ENCODE measurements at regions not wholly inside any gene's neighbourhood (a gene's known extent, or its start where the extent isn't known, plus 50 kb on each side); places are given as distances from the start of the nearest gene placed in this dataset.

DNA sequence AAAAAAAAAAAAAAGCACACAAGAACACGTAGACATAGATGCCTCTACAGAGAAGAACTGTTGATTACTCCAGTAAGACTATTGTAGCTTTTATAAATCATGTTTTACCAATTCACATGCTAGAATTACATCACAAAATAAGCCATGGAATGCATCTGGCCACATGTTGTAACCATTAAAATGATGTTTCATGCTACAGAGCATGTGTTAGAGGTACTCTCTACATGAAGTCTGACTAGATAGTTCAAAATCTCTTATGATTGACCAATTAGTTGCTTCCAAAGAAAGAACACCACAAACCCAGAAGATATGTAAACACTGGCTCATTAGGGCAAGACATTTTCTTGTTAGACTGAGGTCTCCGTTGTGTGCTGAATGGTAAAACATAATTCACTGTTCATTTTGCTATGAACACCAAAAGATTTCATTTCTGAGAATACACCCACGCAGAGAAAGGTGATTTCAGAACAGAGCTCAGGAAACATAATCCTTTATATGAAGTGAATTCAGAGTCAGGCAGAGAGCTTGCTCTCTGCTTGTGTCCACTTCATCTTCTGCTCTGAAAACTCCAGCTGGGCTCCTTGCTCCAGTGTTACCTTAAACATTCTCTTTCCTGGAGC is 411.4 kb upstream of the SOX9 start:
- Histone ChIP-seq H3K9me3 (ENCODE audit: low read length) (no peaks in the 10 kb centered on the region), H3K36me3 (ENCODE audit: low read depth, low read length) (no peaks in the 10 kb centered on the region), H3F3A (ENCODE audit: low read length, unreplicated experiment) (no peaks in the 10 kb centered on the region), H3K4me3 (ENCODE audit: low read length) (no peak overlapping the region), H2AFZ (ENCODE audit: low read length) (no peak overlapping the region), H4K20me1 (ENCODE audit: low read length) (no peaks in the 10 kb centered on the region), H3K9ac (ENCODE audit: low read length) (no peak overlapping the region), H3K27me3 (ENCODE audit: low read length) (no peaks in the 10 kb centered on the region), H3K27ac (ENCODE audit: low read length) (no peak overlapping the region), H3K9me2 (replicated peaks; ENCODE audit: low read length) (no peaks in the 10 kb centered on the region), H3K4me1 (ENCODE audit: insufficient read depth, low read length) (no peaks in the 10 kb centered on the region), H3K79me2 (ENCODE audit: low read length) (no peaks in the 10 kb centered on the region), H3K4me2 (ENCODE audit: low read length) (no peak overlapping the region)
- DNase-seq, result no peak
- no TSS peak for BruUV-seq (replicated peaks)
- POLR2A ChIA-PET (ENCODE audit: unreplicated experiment), result interaction anchor here (0.6 kb wide), 1 partner anchor 411 kb away, joined by 3 read pairs; no protein-coding TSS in a partner anchor
- no peak for ATAC-seq
- intact Hi-C loops (cut with micrococcal nuclease), result no loop called here
- CTCF ChIA-PET, result interaction anchor here (0.6 kb wide), 1 partner anchor 449 kb away, joined by 3 read pairs; no protein-coding TSS in a partner anchor
- TF ChIP-seq, protein P1, sequence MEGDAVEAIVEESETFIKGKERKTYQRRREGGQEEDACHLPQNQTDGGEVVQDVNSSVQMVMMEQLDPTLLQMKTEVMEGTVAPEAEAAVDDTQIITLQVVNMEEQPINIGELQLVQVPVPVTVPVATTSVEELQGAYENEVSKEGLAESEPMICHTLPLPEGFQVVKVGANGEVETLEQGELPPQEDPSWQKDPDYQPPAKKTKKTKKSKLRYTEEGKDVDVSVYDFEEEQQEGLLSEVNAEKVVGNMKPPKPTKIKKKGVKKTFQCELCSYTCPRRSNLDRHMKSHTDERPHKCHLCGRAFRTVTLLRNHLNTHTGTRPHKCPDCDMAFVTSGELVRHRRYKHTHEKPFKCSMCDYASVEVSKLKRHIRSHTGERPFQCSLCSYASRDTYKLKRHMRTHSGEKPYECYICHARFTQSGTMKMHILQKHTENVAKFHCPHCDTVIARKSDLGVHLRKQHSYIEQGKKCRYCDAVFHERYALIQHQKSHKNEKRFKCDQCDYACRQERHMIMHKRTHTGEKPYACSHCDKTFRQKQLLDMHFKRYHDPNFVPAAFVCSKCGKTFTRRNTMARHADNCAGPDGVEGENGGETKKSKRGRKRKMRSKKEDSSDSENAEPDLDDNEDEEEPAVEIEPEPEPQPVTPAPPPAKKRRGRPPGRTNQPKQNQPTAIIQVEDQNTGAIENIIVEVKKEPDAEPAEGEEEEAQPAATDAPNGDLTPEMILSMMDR (conservative IDR thresholded peaks at IDR 0.05; ENCODE audit: low read depth, low read length), result no peak
- no peak for TF ChIP-seq EZH2phosphoT487 (IDR thresholded peaks at IDR 0.05; ENCODE audit: borderline replicate concordance, low read length)
- no peak for TF ChIP-seq EZH2 (IDR thresholded peaks at IDR 0.05; ENCODE audit: low read length, unreplicated experiment)

DNA sequence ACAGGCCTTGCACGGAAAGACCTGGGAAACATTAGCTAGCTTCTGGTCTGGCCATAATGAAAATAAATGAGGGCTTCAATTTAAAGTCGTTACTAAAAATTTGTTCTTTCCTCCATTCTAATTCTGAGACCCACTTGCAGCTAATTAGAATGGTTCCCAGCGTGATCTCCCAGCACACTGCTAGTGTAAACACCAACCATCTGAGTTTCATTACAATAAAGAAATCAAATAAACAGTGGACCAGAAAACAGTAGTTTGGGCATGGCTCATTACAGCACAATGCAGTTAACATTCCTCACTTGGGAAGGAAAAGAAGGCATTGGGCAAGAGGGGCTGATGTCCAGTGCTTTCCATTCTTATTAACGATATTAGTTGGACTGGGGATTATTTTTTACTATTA is 410.9 kb upstream of the SOX9 start:
- no peaks in the 10 kb centered on the region for H3K9me3 ChIP-seq (ENCODE audit: low read length)
- H3K4me3 ChIP-seq (ENCODE audit: low read length), result no peak overlapping the region
- intact Hi-C loops (cut with micrococcal nuclease), result no loop called here
- no peaks in the 10 kb centered on the region for H3F3A ChIP-seq (ENCODE audit: low read length, unreplicated experiment)
- no peak overlapping the region for H3K27ac ChIP-seq (ENCODE audit: low read length)
- H3K9me2 ChIP-seq (replicated peaks; ENCODE audit: low read length), result no peaks in the 10 kb centered on the region
- H3K79me2 ChIP-seq (ENCODE audit: low read length), result no peaks in the 10 kb centered on the region
- no peaks in the 10 kb centered on the region for H3K4me1 ChIP-seq (ENCODE audit: insufficient read depth, low read length)
- no peak for ATAC-seq
- ChIA-PET CTCF (no interaction called here), POLR2A (ENCODE audit: unreplicated experiment) (interaction anchor here (0.6 kb wide), 1 partner anchor 411 kb away, joined by 3 read pairs; no protein-coding TSS in a partner anchor)
- H4K20me1 ChIP-seq (ENCODE audit: low read length), result no peaks in the 10 kb centered on the region
- TF ChIP-seq EZH2phosphoT487 (IDR thresholded peaks at IDR 0.05; ENCODE audit: borderline replicate concordance, low read length) (no peak), EZH2 (IDR thresholded peaks at IDR 0.05; ENCODE audit: low read length, unreplicated experiment) (no peak)
- TF ChIP-seq, protein P1 (conservative IDR thresholded peaks at IDR 0.05; ENCODE audit: low read depth, low read length), result no peak
- BruUV-seq (replicated peaks), result no TSS peak
- H3K4me2 ChIP-seq (ENCODE audit: low read length), result no peak overlapping the region
- DNase-seq, result no peak
- no peaks in the 10 kb centered on the region for H3K27me3 ChIP-seq (ENCODE audit: low read length)
- H3K9ac ChIP-seq (ENCODE audit: low read length), result no peak overlapping the region
- H3K36me3 ChIP-seq (ENCODE audit: low read depth, low read length), result no peaks in the 10 kb centered on the region
- H2AFZ ChIP-seq (ENCODE audit: low read length), result no peak overlapping the region

GRCh38 chr17:71710816-71711215 is 410.0 kb upstream of the SOX9 start:
- Histone ChIP-seq H3K79me2 (ENCODE audit: low read length) (no peaks in the 10 kb centered on the region), H2AFZ (ENCODE audit: low read length) (no peak overlapping the region), H3K4me3 (ENCODE audit: low read length) (no peak overlapping the region), H3K9ac (ENCODE audit: low read length) (no peak overlapping the region), H3K4me1 (ENCODE audit: insufficient read depth, low read length) (no peaks in the 10 kb centered on the region), H3K9me3 (ENCODE audit: low read length) (no peaks in the 10 kb centered on the region), H3K27me3 (ENCODE audit: low read length) (no peaks in the 10 kb centered on the region), H4K20me1 (ENCODE audit: low read length) (no peaks in the 10 kb centered on the region), H3K27ac (ENCODE audit: low read length) (no peak overlapping the region), H3K4me2 (ENCODE audit: low read length) (no peak overlapping the region), H3K9me2 (replicated peaks; ENCODE audit: low read length) (no peaks in the 10 kb centered on the region), H3K36me3 (ENCODE audit: low read depth, low read length) (no peaks in the 10 kb centered on the region), H3F3A (ENCODE audit: low read length, unreplicated experiment) (no peaks in the 10 kb centered on the region)
- BruUV-seq (replicated peaks), result no TSS peak
- intact Hi-C loops (cut with micrococcal nuclease), result no loop called here
- no peak for TF ChIP-seq EZH2phosphoT487 (IDR thresholded peaks at IDR 0.05; ENCODE audit: borderline replicate concordance, low read length)
- no peak for TF ChIP-seq EZH2 (IDR thresholded peaks at IDR 0.05; ENCODE audit: low read length, unreplicated experiment)
- TF ChIP-seq, protein P1 (conservative IDR thresholded peaks at IDR 0.05; ENCODE audit: low read depth, low read length), result no peak
- ChIA-PET POLR2A (ENCODE audit: unreplicated experiment) (no interaction called here), CTCF (no interaction called here)
- ATAC-seq, result no peak
- no peak for DNase-seq
